ENCODE measurements at regions not wholly inside any gene's neighbourhood (a gene's known extent, or its start where the extent isn't known, plus 50 kb on each side); places are given as distances from the start of the nearest gene placed in this dataset.

GRCh38 chr10:110437761-110438341 lies 59.9 kb upstream of the DUSP5 start:
- intact Hi-C loops (cut with DNase I; ENCODE audit: low total_unique reads) = no loop called here
- TF ChIP-seq POLR2A (IDR thresholded peaks at IDR 0.05) = no peak
- TF ChIP-seq, protein P1, sequence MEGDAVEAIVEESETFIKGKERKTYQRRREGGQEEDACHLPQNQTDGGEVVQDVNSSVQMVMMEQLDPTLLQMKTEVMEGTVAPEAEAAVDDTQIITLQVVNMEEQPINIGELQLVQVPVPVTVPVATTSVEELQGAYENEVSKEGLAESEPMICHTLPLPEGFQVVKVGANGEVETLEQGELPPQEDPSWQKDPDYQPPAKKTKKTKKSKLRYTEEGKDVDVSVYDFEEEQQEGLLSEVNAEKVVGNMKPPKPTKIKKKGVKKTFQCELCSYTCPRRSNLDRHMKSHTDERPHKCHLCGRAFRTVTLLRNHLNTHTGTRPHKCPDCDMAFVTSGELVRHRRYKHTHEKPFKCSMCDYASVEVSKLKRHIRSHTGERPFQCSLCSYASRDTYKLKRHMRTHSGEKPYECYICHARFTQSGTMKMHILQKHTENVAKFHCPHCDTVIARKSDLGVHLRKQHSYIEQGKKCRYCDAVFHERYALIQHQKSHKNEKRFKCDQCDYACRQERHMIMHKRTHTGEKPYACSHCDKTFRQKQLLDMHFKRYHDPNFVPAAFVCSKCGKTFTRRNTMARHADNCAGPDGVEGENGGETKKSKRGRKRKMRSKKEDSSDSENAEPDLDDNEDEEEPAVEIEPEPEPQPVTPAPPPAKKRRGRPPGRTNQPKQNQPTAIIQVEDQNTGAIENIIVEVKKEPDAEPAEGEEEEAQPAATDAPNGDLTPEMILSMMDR (IDR thresholded peaks at IDR 0.05) = no peak
- H3K4me3 ChIP-seq (ENCODE audit: low read depth, poor library complexity, severe bottlenecking) = no peak overlapping the region
- peak in 1 of 2 donors; percentile 80 for DNase-seq (ENCODE audit: low spot score in 2 of 2)
- WGBS, 2 donors = 71 to 77% methylated on average over 5 to 8 of the region's 11 CpGs

DNA sequence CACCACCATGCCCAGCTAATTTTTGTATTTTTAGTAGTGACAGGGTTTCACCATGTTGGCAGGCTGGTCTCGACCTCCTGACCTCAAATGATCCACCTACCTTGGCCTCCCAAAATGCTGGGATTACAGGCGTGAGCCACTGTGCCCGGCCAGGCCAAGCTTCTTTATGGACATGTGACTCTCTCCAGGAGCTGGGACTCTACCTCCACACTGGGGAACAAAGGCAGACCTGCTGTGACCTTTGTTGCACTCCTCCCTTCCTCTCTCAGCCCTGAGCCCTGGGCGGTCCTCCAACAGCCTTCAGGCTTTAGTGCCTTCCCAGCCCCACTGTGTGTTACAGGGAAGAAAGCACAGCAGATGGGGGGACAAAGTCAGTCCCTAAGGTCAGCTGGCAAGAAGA lies 55.0 kb upstream of the DUSP5 start:
- TF ChIP-seq POLR2A (IDR thresholded peaks at IDR 0.05) = no peak
- WGBS, 2 donors = 93 to 94% methylated on average over 4 of the region's 4 CpGs
- DNase-seq (ENCODE audit: low spot score in 2 of 2) = peak in 1 of 2 donors; percentile 63
- intact Hi-C loops (cut with DNase I; ENCODE audit: low total_unique reads) = no loop called here
- H3K4me3 ChIP-seq (ENCODE audit: low read depth, poor library complexity, severe bottlenecking) = no peak overlapping the region

- DNase-seq (ENCODE audit: low spot score in 2 of 2) = peak in 1 of 2 donors; percentile 66
- H3K4me3 ChIP-seq (ENCODE audit: low read depth, poor library complexity, severe bottlenecking) = no peak overlapping the region
- WGBS, 2 donors = 87 to 92% methylated on average over 12 of the region's 12 CpGs
- intact Hi-C loops (cut with DNase I; ENCODE audit: low total_unique reads) = no loop called here
- TF ChIP-seq, protein P1 (IDR thresholded peaks at IDR 0.05) = no peak
- no peak for TF ChIP-seq POLR2A (IDR thresholded peaks at IDR 0.05)
Observed at GRCh38 chr10:110443239-110444003, 54.3 kb upstream of the DUSP5 start.

- no peak overlapping the region for H3K4me3 ChIP-seq (ENCODE audit: low read depth, poor library complexity, severe bottlenecking)
- intact Hi-C loops (cut with DNase I; ENCODE audit: low total_unique reads) = no loop called here
- no peak for DNase-seq (ENCODE audit: low spot score in 2 of 2)
- no peak for TF ChIP-seq POLR2A (IDR thresholded peaks at IDR 0.05)
- TF ChIP-seq, protein P1 (IDR thresholded peaks at IDR 0.05) = no peak
Observed at GRCh38 chr10:110444004-110444337, 53.7 kb upstream of the DUSP5 start.

- WGBS, 2 donors = 86 to 91% methylated on average over 6 of the region's 6 CpGs
- TF ChIP-seq, protein P1 (IDR thresholded peaks at IDR 0.05) = no peak
- TF ChIP-seq POLR2A (IDR thresholded peaks at IDR 0.05) = no peak
- H3K4me3 ChIP-seq (ENCODE audit: low read depth, poor library complexity, severe bottlenecking) = no peak overlapping the region
- intact Hi-C loops (cut with DNase I; ENCODE audit: low total_unique reads) = no loop called here
- DNase-seq (ENCODE audit: low spot score in 2 of 2) = peak in 1 of 2 donors; percentile 52
Observed at GRCh38 chr10:110445871-110446270, 51.8 kb upstream of the DUSP5 start.

- no peak for DNase-seq (ENCODE audit: low spot score in 2 of 2)
- intact Hi-C loops (cut with DNase I; ENCODE audit: low total_unique reads) = no loop called here
- TF ChIP-seq, protein P1 (IDR thresholded peaks at IDR 0.05) = no peak
- no peak for TF ChIP-seq POLR2A (IDR thresholded peaks at IDR 0.05)
- no peak overlapping the region for H3K4me3 ChIP-seq (ENCODE audit: low read depth, poor library complexity, severe bottlenecking)
- WGBS, 2 donors = 77 to 83% methylated on average over 1 of the region's 1 CpG
Observed at GRCh38 chr10:110446277-110446676, 51.4 kb upstream of the DUSP5 start.
